Stimulated activated CD8-positive, alpha-beta memory T cell treated with anti-CD3 and anti-CD28 coated beads, Interleukin-12 subunit alpha, Interleukin-12 subunit beta, amount 100 ng/mL, for 1 hour (primary cell): ENCODE measurements at regions not wholly inside any gene's neighbourhood (a gene's known extent, or its start where the extent isn't known, plus 50 kb on each side); places are given as distances from the start of the nearest gene placed in this dataset.

Source experiments
- DNase-seq: peaks from one replicate; pipeline ENCODE4 v3.0.0-alpha.2; 2020; ENCODE audit warnings: low read depth

DNA sequence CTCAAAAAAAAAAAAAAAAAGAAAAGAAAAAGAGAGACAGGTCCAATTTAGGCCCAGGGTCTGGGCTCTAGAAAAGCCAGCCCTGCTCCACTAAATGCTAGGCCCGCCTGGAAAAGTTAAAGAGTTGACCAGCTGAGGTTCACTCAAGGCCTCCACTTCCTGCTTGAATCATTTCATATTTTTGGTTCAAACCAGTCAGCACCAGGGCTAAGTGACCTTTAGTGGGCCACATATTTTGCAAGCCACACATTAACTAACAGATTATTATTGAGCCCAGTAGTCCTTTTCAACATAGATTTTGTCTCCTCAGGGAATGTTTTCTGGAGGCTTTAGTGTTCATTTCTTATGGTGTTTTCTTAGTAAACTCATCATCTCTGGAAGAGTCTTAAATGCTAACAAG is 156.6 kb downstream of the TLR4 start:
- no peak for DNase-seq

GRCh38 chr9:117864385-117865057 is 160.3 kb downstream of the TLR4 start:
- no peak for DNase-seq

GRCh38 chr9:117868594-117868993 is 164.4 kb downstream of the TLR4 start:
- no peak for DNase-seq

- DNase-seq = no peak
Measured at GRCh38 chr9:117869287-117869686, 165.1 kb downstream of the TLR4 start.

DNA sequence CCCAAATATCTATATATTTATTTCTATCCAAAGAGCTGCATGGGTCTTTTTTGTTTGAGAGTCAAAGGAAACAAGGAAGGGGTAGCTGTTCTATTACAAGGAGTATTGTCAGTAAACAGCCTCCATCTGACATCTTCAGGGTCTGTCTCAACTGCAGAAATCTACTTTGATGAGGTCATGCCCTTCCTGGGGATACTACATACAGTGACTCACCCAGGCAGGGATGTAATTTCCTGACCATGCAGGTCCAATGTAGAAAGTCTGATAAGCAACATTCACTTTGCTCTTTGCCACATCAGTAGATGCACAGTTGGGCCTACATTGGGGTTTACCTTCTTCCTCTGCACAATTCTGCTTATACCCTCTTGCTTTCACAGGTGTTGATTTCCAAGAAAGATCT is 165.5 kb downstream of the TLR4 start:
- DNase-seq = no peak

DNA sequence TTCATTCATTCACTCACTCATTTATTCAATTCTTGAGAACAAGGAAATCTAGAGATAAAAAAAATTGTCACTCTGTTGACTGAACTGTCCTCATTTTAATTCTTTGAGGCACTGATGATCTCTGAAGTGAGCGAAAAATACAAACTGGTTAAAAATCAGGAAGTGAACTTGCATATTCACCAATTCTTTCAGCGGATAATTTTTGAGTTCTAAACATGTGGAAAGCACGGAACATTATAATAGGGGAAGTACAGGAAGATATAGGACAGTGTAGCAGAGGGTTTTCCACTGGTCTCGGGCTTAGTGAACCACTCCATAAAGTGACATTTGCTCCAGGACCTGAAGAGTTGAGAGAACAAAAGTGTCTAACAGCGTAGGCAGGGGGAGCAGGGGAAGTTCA is 169.5 kb downstream of the TLR4 start:
- DNase-seq = no peak

GRCh38 chr9:117875886-117876285 is 171.7 kb downstream of the TLR4 start:
- no peak for DNase-seq

- DNase-seq = no peak
Measured at GRCh38 chr9:117882171-117882570, 178.0 kb downstream of the TLR4 start.

DNA sequence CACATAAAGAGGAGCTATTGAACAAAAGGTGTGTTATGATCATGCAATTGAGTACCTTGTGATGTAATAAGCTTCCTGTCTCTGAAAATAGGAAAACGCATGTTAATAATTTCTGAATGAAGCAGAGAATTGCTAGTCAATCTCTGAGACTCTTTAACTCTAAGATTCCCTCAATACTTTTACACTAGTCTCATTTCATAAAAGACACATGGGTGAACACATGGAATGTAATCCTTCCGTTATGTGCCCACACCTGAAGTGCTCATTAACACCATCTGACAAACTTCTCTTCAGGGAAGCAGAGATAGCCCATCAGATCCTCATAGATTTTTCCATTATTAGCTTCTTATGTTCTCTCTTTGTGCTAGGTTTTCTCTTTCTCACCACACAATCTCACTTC is 182.4 kb downstream of the TLR4 start:
- no peak for DNase-seq

- DNase-seq = no peak
Measured at GRCh38 chr9:117887383-117887782, 183.2 kb downstream of the TLR4 start.

- DNase-seq = no peak
Measured at GRCh38 chr9:117887941-117888340, 183.7 kb downstream of the TLR4 start.

DNA sequence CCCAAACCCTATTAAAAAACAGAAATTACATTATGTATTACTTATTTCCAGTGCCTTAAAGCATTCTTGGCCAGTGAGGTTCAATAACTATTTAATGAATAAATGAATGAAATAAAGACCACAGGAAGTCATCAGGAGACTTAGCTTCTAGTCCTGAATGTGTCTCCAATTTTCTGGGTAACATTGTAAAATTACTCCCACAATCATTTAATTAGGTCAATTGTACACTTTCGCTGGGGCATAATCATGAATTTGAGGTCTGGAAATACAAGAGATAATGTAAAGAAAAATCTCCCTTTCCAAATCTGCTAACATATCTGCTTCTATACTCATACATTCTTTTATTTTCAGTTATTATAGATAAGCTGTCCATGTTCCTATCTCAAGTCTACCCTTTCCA is 199.2 kb downstream of the TLR4 start:
- DNase-seq = no peak

- DNase-seq = no peak
Measured at GRCh38 chr9:117906763-117907162, 202.6 kb downstream of the TLR4 start.

DNA sequence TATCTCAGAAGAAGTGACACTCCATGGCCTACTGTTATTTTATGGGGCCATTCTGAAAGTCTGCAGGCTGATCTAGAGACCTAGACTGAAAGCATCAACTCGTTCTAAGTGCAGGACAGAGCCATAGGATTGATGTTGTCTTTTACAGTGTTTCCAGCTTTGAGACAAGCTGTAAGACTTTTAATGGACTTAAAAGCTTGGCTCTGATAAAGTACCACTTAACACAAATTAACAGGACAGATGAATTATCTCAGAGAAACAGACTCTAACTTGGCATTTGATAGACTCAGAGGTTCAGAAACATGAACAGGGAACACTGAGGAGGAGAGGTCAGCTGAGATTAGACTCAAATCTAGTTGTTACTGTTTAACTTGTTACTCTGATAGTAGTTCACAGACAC is 203.2 kb downstream of the TLR4 start:
- no peak for DNase-seq

- no peak for DNase-seq
Measured at GRCh38 chr9:117916291-117916690, 212.1 kb downstream of the TLR4 start.

GRCh38 chr9:117917873-117918272 is 213.7 kb downstream of the TLR4 start:
- no peak for DNase-seq

DNA sequence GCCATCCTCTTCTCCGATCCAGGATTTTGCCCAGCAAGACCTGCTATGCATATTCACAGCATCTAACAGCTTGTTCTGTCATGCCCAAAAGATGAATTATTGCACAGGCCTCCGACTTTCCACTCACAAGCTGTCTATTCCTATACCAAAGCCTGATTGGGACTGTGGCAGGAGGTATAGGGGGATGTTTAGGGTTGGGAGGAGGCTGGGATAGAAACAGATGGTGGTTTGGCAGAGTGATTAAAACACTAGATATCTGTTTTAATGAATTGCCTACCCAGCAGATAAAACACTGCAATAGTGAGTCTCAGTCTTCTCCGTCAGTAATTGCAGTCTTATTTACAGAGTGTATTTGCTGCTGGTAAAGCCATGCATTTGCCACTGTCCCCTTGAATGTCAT is 215.3 kb downstream of the TLR4 start:
- DNase-seq = no peak

- DNase-seq = no peak
Measured at GRCh38 chr9:117926031-117926658, 221.9 kb downstream of the TLR4 start.

GRCh38 chr9:117927354-117927753 is 223.2 kb downstream of the TLR4 start:
- DNase-seq = no peak

DNA sequence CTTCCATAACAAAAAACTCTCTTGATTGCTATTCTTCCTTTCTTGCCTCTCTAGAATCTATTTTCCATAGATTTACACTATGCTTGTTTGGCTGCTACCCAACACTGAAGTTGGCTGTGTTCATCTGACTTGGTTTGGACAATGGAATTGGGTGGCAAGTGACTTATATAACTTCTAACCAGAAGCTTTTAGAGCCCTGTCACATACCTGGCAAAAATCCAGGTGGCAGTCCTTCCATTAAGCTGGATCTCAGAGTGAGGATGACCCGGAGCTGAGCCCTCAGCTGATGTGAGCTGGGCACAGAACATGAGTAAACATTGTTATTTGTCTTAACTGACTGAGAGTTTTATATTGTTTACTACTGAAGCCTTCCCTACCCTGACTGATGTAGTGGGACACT is 225.7 kb downstream of the TLR4 start:
- no peak for DNase-seq

DNA sequence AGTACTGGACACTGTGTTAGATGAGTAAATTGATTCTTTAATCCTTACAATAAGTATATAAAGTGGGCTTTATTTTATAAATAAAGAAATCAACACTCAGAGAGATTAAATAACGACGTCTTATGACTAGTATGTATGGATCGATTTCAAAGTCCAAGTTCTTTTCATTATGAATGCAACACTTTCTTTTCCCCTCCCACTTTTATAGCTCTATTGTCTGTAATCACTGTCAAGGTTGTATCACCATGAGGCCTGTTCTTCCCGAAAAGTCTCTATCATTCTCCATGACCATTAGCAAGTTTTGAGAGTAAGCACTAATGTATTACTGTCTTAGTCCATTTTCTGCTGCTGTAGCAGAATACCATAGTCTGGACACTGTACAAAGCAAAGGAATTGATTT is 228.4 kb downstream of the TLR4 start:
- no peak for DNase-seq

DNA sequence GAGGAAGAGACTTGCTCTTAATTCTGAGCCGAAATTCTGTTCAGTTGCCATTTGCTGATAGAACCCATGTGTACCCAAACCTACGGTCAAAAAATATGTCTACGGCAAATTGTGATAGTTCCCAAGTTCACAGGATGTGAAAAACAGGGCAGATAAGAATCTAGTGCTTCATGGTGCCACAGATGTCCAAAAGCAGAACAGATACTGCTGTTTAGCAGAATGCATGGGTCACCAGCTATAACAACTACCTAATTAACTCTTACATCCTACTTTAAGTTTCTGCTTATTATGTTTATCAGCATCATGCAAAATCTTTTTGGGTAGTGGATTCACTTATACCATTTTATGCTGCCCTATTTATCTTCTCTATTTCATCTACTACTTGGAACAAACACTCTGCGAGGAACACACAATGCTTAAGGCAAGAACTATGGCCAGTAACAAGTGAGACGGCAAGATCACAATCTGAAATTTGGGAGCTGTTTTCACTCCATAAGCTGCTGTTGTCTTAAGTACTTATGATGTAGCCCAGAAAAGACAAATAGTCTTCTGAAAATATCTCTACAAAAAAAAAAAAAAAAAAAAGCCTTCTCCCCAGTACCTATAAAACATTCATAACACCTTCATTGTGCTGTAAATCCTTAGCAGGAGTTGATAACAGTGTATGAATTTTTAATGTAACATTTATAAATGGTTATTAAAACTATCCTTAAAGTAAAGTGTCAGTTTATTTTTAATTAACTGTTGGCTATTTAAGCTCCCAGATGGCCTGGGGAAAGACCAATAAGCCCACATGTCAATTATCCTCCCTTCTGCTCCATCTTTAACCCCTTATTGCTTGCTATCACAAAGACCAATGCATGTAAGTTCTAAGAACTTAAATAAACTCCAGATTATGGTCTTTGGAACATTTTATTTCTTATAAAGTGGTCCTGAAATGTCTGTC is 232.3 kb downstream of the TLR4 start:
- no peak for DNase-seq

DNA sequence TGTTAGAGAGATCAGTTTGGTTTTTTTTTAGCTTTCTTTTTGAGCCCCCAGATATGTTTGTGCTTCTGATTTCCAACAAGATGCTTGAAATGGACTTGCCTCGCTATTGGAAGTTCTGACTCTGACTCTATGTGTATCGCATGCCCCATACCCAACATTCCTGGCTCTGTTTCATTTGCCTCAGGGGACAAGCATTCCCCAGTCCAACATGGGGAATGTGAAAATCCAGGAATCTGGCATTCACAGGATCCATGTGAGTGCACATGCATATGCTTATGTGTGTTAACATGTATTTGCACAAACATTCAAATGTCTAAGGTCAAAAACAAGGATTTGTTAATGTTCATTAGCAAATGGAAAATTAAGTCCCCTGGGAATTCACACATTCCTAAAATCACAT is 233.9 kb downstream of the TLR4 start:
- no peak for DNase-seq
